GM12892 (cell line): ENCODE measurements at regions not wholly inside any gene's neighbourhood (a gene's known extent, or its start where the extent isn't known, plus 50 kb on each side); places are given as distances from the start of the nearest gene placed in this dataset.

Experiments
- POLR2A ChIP-seq: IDR thresholded peaks from 2 replicates; pipeline ENCODE4 v1.6.1; 2011; ENCODE audit warnings: low read depth, low read length, control low read depth
- POLR2AphosphoS5 ChIP-seq: IDR thresholded peaks from 2 replicates; pipeline ENCODE4 v1.6.1; 2011; ENCODE audit warnings: low read depth, low read length, control low read depth
- TAF1 ChIP-seq: IDR thresholded peaks from 2 replicates; pipeline ENCODE4 v1.6.1; 2011; ENCODE audit warnings: low read depth, mild to moderate bottlenecking, control low read depth, low read length, borderline replicate concordance

- TF ChIP-seq POLR2AphosphoS5 (no peak), TAF1 (no peak), POLR2A (no peak)
Measured at GRCh38 chr9:117919538-117919937, 215.3 kb downstream of the TLR4 start.
